ENCODE measurements at regions not wholly inside any gene's neighbourhood (a gene's known extent, or its start where the extent isn't known, plus 50 kb on each side); places are given as distances from the start of the nearest gene placed in this dataset.

DNA sequence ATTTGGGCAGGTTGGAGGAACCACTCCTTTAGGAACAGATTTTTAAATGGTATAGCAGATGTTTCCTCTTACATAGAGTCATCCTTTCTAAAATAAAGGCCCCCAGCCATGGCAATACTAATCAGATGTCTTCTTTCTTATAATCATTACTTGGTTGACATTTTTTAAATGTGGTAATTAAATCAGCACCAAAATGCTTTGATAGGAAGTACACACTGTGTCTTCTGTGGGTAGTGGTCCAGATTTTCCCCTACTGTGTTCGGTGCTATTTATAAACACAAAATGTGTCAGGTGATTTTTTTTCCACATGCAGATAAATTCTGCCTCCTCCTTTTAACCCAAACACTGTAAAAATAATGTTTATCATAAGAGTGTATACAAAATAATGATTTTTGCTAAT, 200.9 kb upstream of the DTNA start:
- POLR2A ChIA-PET = no interaction called here
- no peaks in the 10 kb centered on the region for H3K9me3 ChIP-seq (ENCODE audit: control insufficient read depth, insufficient read depth, low read depth, low read length)
- H3K36me3 ChIP-seq (ENCODE audit: control insufficient read depth in 2 of 2, insufficient read depth in 1 of 2, low read length in 2 of 2) = no peaks in the 10 kb centered on the region
- CTCF ChIA-PET = interaction anchor here (0.5 to 1.3 kb wide), 4 partner anchors 13 to 332 kb away, joined by 3 to 5 read pairs (median 4); no protein-coding TSS in a partner anchor
- H3K27ac ChIP-seq (ENCODE audit: extremely low read depth, low read depth, low read length) = no peak overlapping the region
- H3K4me1 ChIP-seq (ENCODE audit: control insufficient read depth, insufficient read depth, low read length) = no peaks in the 10 kb centered on the region
- no peak overlapping the region for H3K4me3 ChIP-seq (ENCODE audit: low read depth, low read length)
- TF ChIP-seq ZIC2 (tag by site-specific recombination; IDR thresholded peaks at IDR 0.05) = no peak
- no peak for TF ChIP-seq ZNF610 (tag by site-specific recombination; IDR thresholded peaks at IDR 0.05; ENCODE audit: borderline replicate concordance)
- TF ChIP-seq ZNF324 (tag by site-specific recombination; IDR thresholded peaks at IDR 0.05) = no peak
- TF ChIP-seq ZNF529 (tag by site-specific recombination; IDR thresholded peaks at IDR 0.05; ENCODE audit: insufficient replicate concordance) = no peak
- TF ChIP-seq ZBTB48 (tag by site-specific recombination; IDR thresholded peaks at IDR 0.05) = no peak
- TF ChIP-seq TSHZ1 (tag by site-specific recombination; IDR thresholded peaks at IDR 0.05; ENCODE audit: borderline replicate concordance) = no peak
- TF ChIP-seq RBAK (tag by site-specific recombination; IDR thresholded peaks at IDR 0.05) = no peak
- TF ChIP-seq ZFP3 (tag by site-specific recombination; IDR thresholded peaks at IDR 0.05; ENCODE audit: low read depth) = no peak
- TF ChIP-seq ZNF24 (tag by site-specific recombination; IDR thresholded peaks at IDR 0.05) = no peak
- no peak for TF ChIP-seq SP3 (tag by site-specific recombination; IDR thresholded peaks at IDR 0.05)
- TF ChIP-seq ZNF580 (tag by site-specific recombination; IDR thresholded peaks at IDR 0.05) = no peak
- no peak for TF ChIP-seq ZNF223 (tag by site-specific recombination; IDR thresholded peaks at IDR 0.05)
- no peak for TF ChIP-seq ZNF19 (tag by site-specific recombination; IDR thresholded peaks at IDR 0.05; ENCODE audit: low read depth)
- no peak for TF ChIP-seq ZNF311 (tag by site-specific recombination; IDR thresholded peaks at IDR 0.05; ENCODE audit: borderline replicate concordance)
- no peak for TF ChIP-seq ZNF514 (tag by site-specific recombination; IDR thresholded peaks at IDR 0.05)

GRCh38 chr18:34509879-34510586, 200.1 kb upstream of the DTNA start:
- H3K27ac ChIP-seq (ENCODE audit: extremely low read depth, low read depth, low read length) = no peak overlapping the region
- CTCF ChIA-PET = interaction anchor here (0.5 to 1.3 kb wide), 6 partner anchors 9 to 359 kb away, joined by 3 to 4 read pairs (median 3); no protein-coding TSS in a partner anchor
- TF ChIP-seq ZNF138 (tag by site-specific recombination; IDR thresholded peaks at IDR 0.05; ENCODE audit: borderline replicate concordance) = no peak
- H3K4me3 ChIP-seq (ENCODE audit: low read depth, low read length) = no peak overlapping the region
- no peaks in the 10 kb centered on the region for H3K9me3 ChIP-seq (ENCODE audit: control insufficient read depth, insufficient read depth, low read depth, low read length)
- POLR2A ChIA-PET = interaction anchor here (0.6 kb wide), 2 partner anchors 31 to 75 kb away, joined by 3 read pairs; no protein-coding TSS in a partner anchor
- H3K36me3 ChIP-seq (ENCODE audit: control insufficient read depth in 2 of 2, insufficient read depth in 1 of 2, low read length in 2 of 2) = no peaks in the 10 kb centered on the region
- no peaks in the 10 kb centered on the region for H3K4me1 ChIP-seq (ENCODE audit: control insufficient read depth, insufficient read depth, low read length)

GRCh38 chr18:34510926-34511325, 199.2 kb upstream of the DTNA start:
- ChIA-PET CTCF (interaction anchor here (1.1 to 1.2 kb wide), 2 partner anchors 10 to 13 kb away, joined by 3 read pairs; no protein-coding TSS in a partner anchor), POLR2A (no interaction called here)
- no peak overlapping the region for H3K27ac ChIP-seq (ENCODE audit: extremely low read depth, low read depth, low read length)
- no peaks in the 10 kb centered on the region for H3K9me3 ChIP-seq (ENCODE audit: control insufficient read depth, insufficient read depth, low read depth, low read length)
- no peaks in the 10 kb centered on the region for H3K4me1 ChIP-seq (ENCODE audit: control insufficient read depth, insufficient read depth, low read length)
- H3K36me3 ChIP-seq (ENCODE audit: control insufficient read depth in 2 of 2, insufficient read depth in 1 of 2, low read length in 2 of 2) = no peaks in the 10 kb centered on the region
- no peak for TF ChIP-seq ZNF544 (tag by site-specific recombination; IDR thresholded peaks at IDR 0.05)
- no peak for TF ChIP-seq ZNF830 (tag by site-specific recombination; IDR thresholded peaks at IDR 0.05; ENCODE audit: low read depth)
- TF ChIP-seq ZNF24 (tag by site-specific recombination; IDR thresholded peaks at IDR 0.05) = no peak
- TF ChIP-seq ZSCAN23 (tag by site-specific recombination; IDR thresholded peaks at IDR 0.05) = no peak
- TF ChIP-seq GFI1B (tag by site-specific recombination; IDR thresholded peaks at IDR 0.05) = no peak
- TF ChIP-seq KLF8 (tag by site-specific recombination; IDR thresholded peaks at IDR 0.05) = no peak
- no peak overlapping the region for H3K4me3 ChIP-seq (ENCODE audit: low read depth, low read length)

Data from HEK293 (cell line).